Gastroesophageal sphincter (tissue), 4 donors: ENCODE measurements at regions not wholly inside any gene's neighbourhood (a gene's known extent, or its start where the extent isn't known, plus 50 kb on each side); places are given as distances from the start of the nearest gene placed in this dataset.

Experiments
- ATAC-seq: fragments of 150-250 bp; one replicate; pipeline ENCODE4 v1.9.1; 2016; ENCODE audit warnings: mild to moderate bottlenecking, moderate library complexity
- H3K27ac ChIP-seq, 4 donors: fragments of 200-600 bp; sonication (generic) in 3 of 4; 1 replicate in 3 of 4; 2 replicates in 1 of 4; pipeline ENCODE4 v1.5.1; 2016 to 2019
- H3K27me3 ChIP-seq: fragments of 200-600 bp; sonication (generic); one replicate; pipeline ENCODE4 v1.5.1; 2019
- H3K36me3 ChIP-seq, 2 donors: fragments of 200-600 bp; sonication (generic); one replicate each; pipeline ENCODE4 v1.5.1; 2019; ENCODE audit warnings: control low read depth in 1 of 2
- H3K4me1 ChIP-seq, 3 donors: fragments of 200-600 bp; sonication (generic); 1 replicate in 2 of 3; 2 replicates in 1 of 3; pipeline ENCODE4 v1.5.1; 2016 to 2019; ENCODE audit warnings: control low read depth in 2 of 3
- H3K4me3 ChIP-seq, 2 donors: fragments of 200-600 bp; sonication (generic); one replicate each; pipeline ENCODE4 v1.5.1; 2019; ENCODE audit warnings: mild to moderate bottlenecking in 1 of 2, moderate library complexity in 1 of 2
- H3K9me3 ChIP-seq, 3 donors: fragments of 200-600 bp; sonication (generic); one replicate each; pipeline ENCODE4 v1.5.1; 2017 to 2019; ENCODE audit warnings: control low read depth in 2 of 3
- EP300 ChIP-seq: sonication (generic); formaldehyde crosslinking; IDR thresholded peaks from one replicate; pipeline ENCODE4 v1.6.1; 2017; ENCODE audit warnings: antibody characterized with exemption, mild to moderate bottlenecking
- POLR2A ChIP-seq, 2 donors: fragments of 450-650 bp; IDR thresholded peaks; one replicate each; pipeline ENCODE4 v1.6.1; 2017; ENCODE audit warnings: antibody characterized with exemption in 2 of 2, mild to moderate bottlenecking in 2 of 2, moderate library complexity in 1 of 2
- POLR2AphosphoS5 ChIP-seq: sonication (generic); formaldehyde crosslinking; IDR thresholded peaks from one replicate; pipeline ENCODE4 v1.6.1; 2017; ENCODE audit warnings: antibody characterized with exemption
- WGBS, 2 donors: methylation state at CpG; one replicate each; pipeline ENCODE4 v1.1.5; 2018; ENCODE audit warnings: low coverage in 1 of 2; 5-methylcytosine and 5-hydroxymethylcytosine counted together
- TF ChIP-seq, protein P1 (sequence below), 4 experiments: fragments of 200-600 bp in 2 of 4; fragments of 450-650 bp in 2 of 4; sonication (generic) in 1 of 4; IDR thresholded peaks; one replicate each; pipeline ENCODE4 v1.5.1; 2017 to 2019; ENCODE audit warnings: antibody characterized with exemption in 4 of 4, mild to moderate bottlenecking in 2 of 4, moderate library complexity in 2 of 4

DNA sequence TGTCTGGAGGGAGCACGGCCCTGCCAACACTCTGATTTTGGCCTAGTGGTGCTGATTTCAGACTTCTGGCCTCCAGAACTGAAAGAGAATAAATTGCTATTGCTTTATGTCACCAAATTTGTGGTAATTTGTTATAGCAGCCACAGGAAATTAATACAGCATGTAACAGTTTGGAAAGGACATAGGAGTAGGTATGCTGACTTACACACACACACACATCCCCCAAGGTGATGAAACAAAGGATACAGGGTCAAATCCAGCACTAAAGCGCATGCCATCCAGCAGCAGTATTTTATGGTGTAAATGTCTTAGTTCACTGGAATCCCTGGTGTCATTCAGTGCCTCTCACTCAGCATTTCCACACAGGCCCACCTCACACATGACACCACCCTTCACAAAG is 72.2 kb upstream of the MAN1A2 start:
- ATAC-seq = no peak
- WGBS, 2 donors = 83 to 86% methylated on average over 1 to 2 of the region's 2 CpGs

DNA sequence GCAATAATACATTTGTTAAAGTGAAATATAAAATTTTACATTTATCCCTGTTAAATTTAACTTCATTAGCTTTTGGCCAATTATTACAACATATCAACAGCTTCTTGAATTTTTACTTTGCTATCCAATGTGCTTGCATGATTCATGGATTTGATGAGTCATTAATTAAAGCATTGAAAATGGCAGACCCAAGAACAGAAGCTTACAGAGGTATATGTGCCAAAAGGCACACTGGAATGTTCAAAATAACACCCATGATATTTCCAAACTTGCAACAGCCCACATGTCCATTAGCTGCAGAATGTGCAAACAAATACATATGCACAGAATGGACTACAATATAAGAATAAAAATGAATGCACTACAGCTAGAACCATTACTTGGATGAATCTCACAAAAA is 76.4 kb upstream of the MAN1A2 start:
- ATAC-seq = no peak
- TF ChIP-seq POLR2AphosphoS5 (no peak), POLR2A (IDR thresholded peaks at IDR 0.05) (no peak), EP300 (no peak)
- TF ChIP-seq, protein P1, sequence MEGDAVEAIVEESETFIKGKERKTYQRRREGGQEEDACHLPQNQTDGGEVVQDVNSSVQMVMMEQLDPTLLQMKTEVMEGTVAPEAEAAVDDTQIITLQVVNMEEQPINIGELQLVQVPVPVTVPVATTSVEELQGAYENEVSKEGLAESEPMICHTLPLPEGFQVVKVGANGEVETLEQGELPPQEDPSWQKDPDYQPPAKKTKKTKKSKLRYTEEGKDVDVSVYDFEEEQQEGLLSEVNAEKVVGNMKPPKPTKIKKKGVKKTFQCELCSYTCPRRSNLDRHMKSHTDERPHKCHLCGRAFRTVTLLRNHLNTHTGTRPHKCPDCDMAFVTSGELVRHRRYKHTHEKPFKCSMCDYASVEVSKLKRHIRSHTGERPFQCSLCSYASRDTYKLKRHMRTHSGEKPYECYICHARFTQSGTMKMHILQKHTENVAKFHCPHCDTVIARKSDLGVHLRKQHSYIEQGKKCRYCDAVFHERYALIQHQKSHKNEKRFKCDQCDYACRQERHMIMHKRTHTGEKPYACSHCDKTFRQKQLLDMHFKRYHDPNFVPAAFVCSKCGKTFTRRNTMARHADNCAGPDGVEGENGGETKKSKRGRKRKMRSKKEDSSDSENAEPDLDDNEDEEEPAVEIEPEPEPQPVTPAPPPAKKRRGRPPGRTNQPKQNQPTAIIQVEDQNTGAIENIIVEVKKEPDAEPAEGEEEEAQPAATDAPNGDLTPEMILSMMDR (IDR thresholded peaks at IDR 0.05) = no peak
- no peaks in the 10 kb centered on the region for H3K36me3 ChIP-seq
- no peak overlapping the region for H3K27ac ChIP-seq
- no peak overlapping the region for H3K4me3 ChIP-seq
- no peaks in the 10 kb centered on the region for H3K4me1 ChIP-seq
- H3K27me3 ChIP-seq = no peaks in the 10 kb centered on the region
- H3K9me3 ChIP-seq = no peaks in the 10 kb centered on the region

More for the DNA sequence above, 72.2 kb upstream of the MAN1A2 start:
- H3K27ac ChIP-seq = no peak overlapping the region
- TF ChIP-seq POLR2AphosphoS5 (no peak), EP300 (no peak), POLR2A (IDR thresholded peaks at IDR 0.05) (no peak)
- TF ChIP-seq, protein P1 (IDR thresholded peaks at IDR 0.05) = no peak
- no peak overlapping the region for H3K4me3 ChIP-seq
- no peaks in the 10 kb centered on the region for H3K4me1 ChIP-seq
- H3K27me3 ChIP-seq = no peaks in the 10 kb centered on the region
- H3K36me3 ChIP-seq = no peaks in the 10 kb centered on the region
- no peaks in the 10 kb centered on the region for H3K9me3 ChIP-seq

DNA sequence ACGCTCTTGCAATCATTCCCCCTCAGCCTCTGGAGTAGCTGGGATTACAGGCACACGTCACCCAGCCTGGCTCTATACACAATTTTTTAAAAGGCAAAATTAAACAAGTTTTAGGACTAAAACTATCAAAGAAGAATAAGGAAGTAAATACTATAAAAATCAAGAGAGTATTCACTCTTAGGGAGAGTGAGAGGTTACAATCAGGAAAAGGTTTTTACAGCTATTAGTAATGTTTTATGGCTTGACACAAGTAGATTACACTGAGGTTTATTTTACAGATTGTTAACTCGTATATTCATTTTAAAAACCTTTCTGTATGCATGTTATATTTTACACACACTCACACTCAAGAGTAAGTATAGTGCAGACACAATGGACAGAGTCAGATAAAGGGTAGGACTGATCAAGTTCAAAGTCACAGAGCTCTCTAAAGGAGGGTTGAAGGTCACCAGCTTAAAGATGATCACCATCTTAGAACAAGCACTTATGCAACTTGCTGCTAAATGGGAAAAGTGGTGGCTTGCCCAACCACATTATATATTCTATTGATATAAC is 77.9 kb upstream of the MAN1A2 start:
- Histone ChIP-seq H3K27ac (no peak overlapping the region), H3K9me3 (no peaks in the 10 kb centered on the region), H3K4me3 (no peak overlapping the region), H3K27me3 (no peaks in the 10 kb centered on the region), H3K4me1 (no peaks in the 10 kb centered on the region), H3K36me3 (no peaks in the 10 kb centered on the region)
- TF ChIP-seq, protein P1 (IDR thresholded peaks at IDR 0.05) = no peak
- TF ChIP-seq POLR2AphosphoS5 = no peak
- TF ChIP-seq EP300 = no peak
- TF ChIP-seq POLR2A (IDR thresholded peaks at IDR 0.05) = no peak
- WGBS, 2 donors = 51 to 78% methylated on average over 3 of the region's 3 CpGs
- ATAC-seq = no peak

DNA sequence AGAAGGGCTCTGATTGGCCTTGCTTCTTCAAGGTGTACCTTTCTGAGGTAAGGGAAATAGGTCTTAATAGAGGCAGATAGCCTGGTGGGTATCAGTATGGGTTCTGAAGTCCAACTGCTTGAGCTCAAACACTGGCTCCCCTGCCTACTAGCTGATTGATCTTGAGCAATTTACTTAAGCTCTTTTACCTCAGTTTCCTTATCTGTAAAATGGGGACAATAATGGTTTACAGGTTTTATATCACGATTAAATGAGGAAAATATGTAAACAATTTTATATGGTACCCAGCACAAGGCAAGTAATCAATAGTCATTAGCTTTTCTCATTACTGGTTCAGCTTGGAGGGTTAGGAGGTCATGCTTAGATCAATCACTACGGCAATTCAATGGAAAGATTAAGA is 75.8 kb upstream of the VTCN1 start:
- ATAC-seq = no peak
- no peak overlapping the region for H3K4me3 ChIP-seq
- H3K36me3 ChIP-seq = no peaks in the 10 kb centered on the region
- WGBS, 2 donors = 94 to 95% methylated on average over 2 of the region's 2 CpGs
- no peaks in the 10 kb centered on the region for H3K27me3 ChIP-seq
- H3K4me1 ChIP-seq = no peaks in the 10 kb centered on the region
- no peak for TF ChIP-seq EP300
- no peak for TF ChIP-seq POLR2A (IDR thresholded peaks at IDR 0.05)
- TF ChIP-seq, protein P1 (IDR thresholded peaks at IDR 0.05) = no peak
- no peak for TF ChIP-seq POLR2AphosphoS5
- no peaks in the 10 kb centered on the region for H3K9me3 ChIP-seq
- no peak overlapping the region for H3K27ac ChIP-seq

DNA sequence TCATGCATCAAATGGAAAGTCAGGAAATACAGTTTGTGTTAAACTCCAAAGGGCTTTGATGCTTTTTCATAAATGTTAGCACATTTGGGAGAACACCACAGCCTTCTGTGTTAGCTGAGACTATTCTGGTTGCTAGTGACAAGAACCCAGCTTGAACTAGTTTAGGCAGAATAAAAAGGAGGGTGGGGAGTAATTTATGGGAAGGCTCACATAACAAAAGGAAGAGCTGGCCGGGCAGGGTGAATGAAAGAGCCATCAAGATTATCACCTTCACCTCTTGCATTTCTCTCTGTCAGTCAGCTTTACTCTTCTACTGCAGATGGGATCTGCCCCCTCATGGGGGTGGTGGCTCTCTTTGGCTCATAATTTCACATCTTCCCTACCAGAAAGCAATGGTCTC is 75.4 kb upstream of the VTCN1 start:
- TF ChIP-seq, protein P1 (IDR thresholded peaks at IDR 0.05) = no peak
- TF ChIP-seq POLR2AphosphoS5 (no peak), POLR2A (IDR thresholded peaks at IDR 0.05) (no peak), EP300 (no peak)

More for the DNA sequence above, 75.4 kb upstream of the VTCN1 start:
- Histone ChIP-seq H3K27me3 (no peaks in the 10 kb centered on the region), H3K27ac (no peak overlapping the region), H3K9me3 (no peaks in the 10 kb centered on the region), H3K4me3 (no peak overlapping the region), H3K36me3 (no peaks in the 10 kb centered on the region), H3K4me1 (no peaks in the 10 kb centered on the region)
- 33% methylated on average over 1 of the region's 1 CpG for WGBS, 2 donors
- ATAC-seq = no peak
